ENCODE measurements at regions not wholly inside any gene's neighbourhood (a gene's known extent, or its start where the extent isn't known, plus 50 kb on each side); places are given as distances from the start of the nearest gene placed in this dataset.

- no peak for TF ChIP-seq POLR2A (IDR thresholded peaks at IDR 0.05)
- TF ChIP-seq, protein P1, sequence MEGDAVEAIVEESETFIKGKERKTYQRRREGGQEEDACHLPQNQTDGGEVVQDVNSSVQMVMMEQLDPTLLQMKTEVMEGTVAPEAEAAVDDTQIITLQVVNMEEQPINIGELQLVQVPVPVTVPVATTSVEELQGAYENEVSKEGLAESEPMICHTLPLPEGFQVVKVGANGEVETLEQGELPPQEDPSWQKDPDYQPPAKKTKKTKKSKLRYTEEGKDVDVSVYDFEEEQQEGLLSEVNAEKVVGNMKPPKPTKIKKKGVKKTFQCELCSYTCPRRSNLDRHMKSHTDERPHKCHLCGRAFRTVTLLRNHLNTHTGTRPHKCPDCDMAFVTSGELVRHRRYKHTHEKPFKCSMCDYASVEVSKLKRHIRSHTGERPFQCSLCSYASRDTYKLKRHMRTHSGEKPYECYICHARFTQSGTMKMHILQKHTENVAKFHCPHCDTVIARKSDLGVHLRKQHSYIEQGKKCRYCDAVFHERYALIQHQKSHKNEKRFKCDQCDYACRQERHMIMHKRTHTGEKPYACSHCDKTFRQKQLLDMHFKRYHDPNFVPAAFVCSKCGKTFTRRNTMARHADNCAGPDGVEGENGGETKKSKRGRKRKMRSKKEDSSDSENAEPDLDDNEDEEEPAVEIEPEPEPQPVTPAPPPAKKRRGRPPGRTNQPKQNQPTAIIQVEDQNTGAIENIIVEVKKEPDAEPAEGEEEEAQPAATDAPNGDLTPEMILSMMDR (IDR thresholded peaks at IDR 0.05), result no peak
- no peak for TF ChIP-seq POLR2AphosphoS5 (IDR thresholded peaks at IDR 0.05)
Measured at GRCh38 chr7:23963461-23964165, 253.6 kb downstream of the STK31 start.

Data from prostate gland (tissue), 2 donors.